NCI-H748 (cell line): ENCODE measurements at regions not wholly inside any gene's neighbourhood (a gene's known extent, or its start where the extent isn't known, plus 50 kb on each side); places are given as distances from the start of the nearest gene placed in this dataset.
"Not testable (repeated sequence)": the region's sequence is repeated elsewhere in the genome, so short reads cannot be mapped to it uniquely, and the experiment has no call there.

Experiments
- DNase-seq: peaks from one replicate; lab custom pipeline; 2025; ENCODE audit not compliant: unreplicated experiment; lab: John Stamatoyannopoulos, UW

DNA sequence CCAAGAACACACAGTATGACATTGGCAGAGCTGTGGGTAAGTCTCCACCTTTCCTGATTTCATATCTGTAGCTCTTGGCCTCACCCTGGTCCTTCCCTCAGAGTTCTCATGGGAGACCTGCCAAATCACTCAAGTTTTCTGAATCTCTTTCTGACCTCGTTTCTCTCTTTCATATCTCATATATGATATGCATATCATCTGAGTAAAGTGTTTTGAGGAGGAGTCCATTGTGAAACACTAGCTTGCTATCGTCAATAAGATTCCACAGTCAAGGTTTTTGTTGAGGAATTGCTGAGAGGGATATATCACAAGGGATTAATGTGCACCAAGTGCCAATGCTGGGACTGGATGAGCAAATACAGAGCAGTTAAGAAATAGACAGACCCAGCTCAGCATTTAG is 739.2 kb downstream of the BRINP1 start:
- no peak for DNase-seq

DNA sequence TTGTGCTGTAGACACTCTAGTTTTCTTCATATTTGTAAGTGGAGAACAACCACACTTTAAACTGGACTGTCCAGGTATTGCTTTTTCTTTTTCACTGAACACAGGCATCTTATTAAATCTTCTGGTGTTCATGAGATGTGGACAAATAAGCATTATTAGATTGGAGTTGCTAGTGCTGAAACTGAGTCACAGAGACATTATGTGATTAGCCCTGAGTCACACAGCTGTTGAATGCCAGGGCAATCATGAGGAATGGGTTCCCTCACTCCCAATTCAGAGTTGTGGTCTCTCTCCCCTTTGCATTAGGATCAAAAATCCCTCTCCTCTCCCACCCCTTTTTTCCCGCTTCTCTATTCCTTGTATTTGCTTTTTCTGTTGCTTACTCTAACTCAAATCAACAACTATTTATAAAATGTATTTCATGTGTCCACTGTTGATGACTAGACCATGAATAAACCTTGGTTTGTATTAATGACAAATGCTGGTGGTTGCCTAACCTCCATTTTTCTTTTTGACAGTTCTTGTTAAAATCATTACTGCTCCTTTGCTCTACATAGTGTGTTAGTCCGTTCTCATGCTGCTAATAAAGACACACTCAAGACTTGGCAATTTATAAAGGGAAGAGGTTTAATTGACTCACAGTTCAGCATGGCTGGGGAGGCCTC is 738.2 kb downstream of the BRINP1 start:
- no peak for DNase-seq

DNA sequence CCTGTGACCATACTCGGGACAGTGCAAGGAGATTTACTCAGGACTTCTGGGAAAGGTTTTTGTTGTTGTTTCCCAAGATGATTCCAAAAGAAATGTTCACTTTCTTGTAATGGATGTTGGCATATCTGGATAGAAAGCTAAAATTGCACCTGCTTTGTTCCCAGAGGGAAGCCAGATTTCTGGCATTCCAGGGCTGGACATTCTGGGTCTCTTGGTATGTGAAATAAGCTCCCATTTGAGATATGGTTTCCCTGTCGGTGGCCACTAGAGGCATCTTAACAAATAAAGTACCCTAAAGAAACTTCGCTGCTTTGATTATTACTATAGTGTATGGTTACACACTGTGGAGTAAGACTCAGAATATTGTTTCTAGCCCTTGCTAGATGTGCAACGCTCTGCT is 737.3 kb downstream of the BRINP1 start:
- no peak for DNase-seq

DNA sequence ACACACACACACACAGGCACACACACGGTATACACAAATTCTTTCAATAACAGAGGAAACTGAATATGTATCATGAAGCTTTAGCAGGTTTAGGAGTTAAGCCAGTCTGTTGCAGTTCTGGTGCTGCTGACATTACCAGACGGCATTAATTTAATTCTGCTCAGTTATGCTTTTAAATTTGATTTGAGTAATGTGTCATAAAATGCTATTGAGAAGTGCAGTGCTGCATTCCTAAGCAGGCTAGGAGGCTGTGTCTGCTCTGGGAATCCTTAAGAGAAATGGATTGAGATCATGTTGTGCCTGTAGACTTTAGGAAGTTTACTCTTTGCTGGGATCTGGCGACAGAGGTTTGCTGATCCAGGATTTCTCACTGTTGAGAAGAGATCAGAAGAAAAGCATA is 733.8 kb downstream of the BRINP1 start:
- DNase-seq: no peak

DNA sequence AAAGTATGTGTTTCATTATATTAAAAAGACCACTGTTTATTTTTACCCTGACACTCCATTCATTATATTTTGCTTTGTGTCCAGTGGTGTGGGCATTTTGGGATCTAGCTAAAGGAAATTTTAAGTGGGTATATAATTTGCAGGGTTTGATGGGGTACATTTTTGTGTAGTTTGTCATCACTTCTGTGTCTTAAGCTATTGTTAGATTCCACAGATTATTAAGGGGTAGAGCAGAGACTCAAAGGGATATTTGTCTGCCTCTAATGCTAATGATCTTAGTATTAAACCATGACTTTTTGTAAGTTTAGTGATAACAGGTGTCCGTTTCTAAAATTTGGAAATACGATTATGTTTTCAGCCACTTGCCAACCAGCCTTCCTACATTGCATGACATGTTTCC is 731.6 kb downstream of the BRINP1 start:
- DNase-seq: no peak

DNA sequence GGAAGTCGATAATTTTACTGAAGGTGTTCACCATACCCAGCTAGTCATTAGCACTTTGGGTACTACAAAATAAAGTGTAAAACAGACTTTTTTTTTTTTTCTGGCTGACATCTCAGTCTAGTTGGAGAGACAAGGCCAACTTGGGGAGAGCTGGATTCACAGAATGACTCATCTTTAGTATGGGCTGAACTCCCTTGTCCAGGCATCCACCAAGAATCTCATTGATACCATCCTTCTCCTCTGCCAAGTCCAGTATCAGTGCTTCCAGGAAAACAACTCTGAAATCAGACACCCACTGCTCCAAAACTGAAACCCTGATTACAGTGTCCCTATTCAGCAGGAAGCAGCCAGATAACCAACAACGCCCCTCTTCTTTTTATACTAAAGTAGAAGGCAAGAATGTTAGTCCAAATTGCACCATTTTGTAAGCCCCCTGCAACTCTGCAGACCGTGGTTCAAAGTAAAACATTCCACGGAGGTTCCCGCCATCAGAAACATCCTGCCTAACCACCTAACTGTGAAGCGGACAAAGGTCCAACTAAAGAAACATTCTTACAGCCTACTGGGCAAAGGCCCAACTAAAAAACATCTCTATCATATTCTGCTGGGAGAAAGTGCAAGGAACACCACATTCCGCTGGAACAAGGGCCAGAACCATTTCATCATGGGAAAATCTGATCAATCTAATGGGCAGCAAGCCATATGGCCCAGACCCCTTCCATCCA is 728.2 kb downstream of the BRINP1 start:
- DNase-seq: no peak

DNA sequence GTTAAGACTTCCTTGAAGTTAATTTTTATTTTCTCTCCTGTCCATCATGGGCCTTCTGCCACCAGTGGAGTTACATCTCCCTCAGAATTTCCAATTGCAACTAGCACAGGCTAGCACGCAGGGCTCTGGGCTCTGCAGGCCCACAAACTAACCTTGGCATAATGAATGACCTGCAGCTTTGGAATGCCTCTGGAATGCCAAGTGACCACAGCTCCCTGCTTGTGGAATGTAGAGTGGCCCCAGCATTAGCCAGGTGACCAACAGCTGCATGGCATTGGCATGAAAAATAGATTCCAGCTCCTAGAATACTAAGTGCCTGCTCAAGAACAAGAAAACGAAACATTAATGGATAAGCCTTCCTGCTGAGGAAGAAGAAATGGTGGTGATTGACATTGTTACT is 726.1 kb downstream of the BRINP1 start:
- no peak for DNase-seq

DNA sequence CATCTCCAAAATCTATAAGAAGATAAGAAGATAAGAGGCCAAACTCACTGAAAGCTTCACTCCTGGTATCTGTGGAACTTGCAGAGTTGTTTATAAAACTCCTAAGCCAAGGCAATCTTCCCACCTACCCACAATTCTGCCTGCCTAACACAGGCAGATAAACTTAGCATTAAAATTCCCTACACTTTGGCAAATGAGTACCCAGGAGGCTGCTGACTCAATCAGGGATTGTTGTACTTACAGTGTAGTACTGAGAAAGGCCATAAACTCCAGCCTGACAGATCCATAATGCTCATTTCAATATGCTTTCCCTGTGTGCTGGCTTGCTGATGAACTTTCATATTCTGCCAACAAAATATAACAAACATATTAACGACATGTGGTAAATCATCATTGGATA is 725.2 kb downstream of the BRINP1 start:
- DNase-seq: no peak

DNA sequence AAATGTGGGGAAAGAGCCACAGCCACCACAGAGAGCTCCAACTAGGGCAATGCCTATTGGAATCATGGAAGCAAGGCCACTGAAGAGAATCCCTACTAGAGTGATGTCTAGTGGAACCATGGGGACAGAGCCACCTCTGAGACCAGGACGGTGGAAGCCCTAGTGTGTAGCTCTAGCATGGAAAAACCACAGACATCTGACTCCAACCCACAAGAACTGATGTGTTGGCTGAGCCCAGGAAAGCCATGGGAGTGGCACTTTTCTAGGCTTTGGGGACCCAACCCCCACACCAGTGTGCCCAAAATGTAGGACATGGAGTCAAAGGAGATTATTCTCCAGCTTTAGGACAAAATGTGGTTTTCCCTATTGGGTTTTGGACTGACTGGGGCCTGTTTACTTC is 721.9 kb downstream of the BRINP1 start:
- DNase-seq: no peak

DNA sequence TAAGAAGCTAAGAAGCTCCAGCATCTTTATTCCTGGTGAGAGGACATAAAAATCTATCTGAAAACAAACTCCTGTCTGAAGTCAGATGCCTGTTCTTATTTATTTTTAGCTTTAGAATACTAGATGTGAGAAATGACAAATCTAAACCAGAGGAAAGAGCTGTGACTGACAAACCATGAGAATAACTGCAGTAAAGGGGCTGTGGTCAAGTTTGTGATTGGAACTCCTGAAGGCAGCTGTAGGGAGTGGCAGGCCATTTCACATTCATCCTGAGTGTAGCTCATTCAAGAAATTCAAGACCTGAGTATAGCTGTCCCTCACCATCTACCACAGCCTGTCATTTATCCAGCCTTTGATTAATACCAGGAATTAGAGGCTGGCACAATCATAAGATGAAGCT is 718.8 kb downstream of the BRINP1 start:
- no peak for DNase-seq

DNA sequence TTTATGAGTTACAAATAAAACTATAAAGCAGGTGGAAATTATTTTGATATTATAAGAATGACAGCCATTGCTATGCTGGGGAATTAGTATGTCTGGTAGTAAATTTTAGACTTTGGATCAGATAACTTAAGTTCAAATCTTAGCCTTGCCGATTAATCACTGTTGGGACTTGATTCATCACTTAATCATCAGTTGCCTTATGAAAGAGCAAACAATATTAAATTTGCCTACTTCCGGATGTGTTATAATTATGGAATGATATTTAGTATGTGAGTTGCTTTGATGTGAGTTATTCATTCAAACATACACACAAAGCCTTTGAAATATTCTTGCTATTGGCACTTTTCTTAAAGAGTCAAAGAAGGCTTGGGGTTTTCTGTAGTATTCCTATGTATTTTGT is 717.7 kb downstream of the BRINP1 start:
- no peak for DNase-seq

DNA sequence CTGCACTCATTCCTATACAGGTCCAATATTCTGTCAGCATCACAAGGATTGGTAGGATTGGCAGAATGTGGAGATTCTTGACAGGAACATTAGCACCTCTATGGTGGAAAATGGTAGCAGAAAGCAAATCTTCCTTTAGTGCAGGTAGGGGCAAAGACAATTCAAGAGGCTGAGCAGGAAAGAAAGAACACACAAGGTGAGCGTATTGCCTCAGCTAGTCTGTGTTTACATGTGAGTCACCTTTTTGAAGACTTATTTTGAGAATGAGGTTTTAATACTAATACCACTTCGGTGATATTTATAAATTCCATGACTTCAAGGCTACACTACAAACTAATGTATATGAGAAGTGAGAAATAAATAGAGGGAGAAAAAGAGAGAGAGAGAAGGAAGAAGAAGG is 717.0 kb downstream of the BRINP1 start:
- DNase-seq: no peak

DNA sequence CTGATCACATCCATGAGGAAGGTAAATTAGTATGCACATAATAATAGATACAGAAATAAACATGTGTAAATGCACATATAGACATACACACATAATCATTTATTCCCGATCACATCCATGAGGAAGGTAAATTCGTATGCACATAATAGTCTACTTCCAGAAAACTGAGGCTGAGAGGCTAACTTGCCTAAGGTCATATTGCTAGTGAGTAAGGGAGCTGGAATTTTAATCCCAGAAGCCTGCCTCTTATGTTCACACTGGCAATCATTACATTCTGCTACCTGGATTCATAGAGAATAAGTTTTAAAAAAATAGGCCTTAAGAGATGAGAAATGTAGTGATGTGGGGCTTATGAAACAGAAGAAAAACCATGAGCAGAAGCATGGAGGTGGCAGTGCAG is 716.3 kb downstream of the BRINP1 start:
- DNase-seq: no peak

DNA sequence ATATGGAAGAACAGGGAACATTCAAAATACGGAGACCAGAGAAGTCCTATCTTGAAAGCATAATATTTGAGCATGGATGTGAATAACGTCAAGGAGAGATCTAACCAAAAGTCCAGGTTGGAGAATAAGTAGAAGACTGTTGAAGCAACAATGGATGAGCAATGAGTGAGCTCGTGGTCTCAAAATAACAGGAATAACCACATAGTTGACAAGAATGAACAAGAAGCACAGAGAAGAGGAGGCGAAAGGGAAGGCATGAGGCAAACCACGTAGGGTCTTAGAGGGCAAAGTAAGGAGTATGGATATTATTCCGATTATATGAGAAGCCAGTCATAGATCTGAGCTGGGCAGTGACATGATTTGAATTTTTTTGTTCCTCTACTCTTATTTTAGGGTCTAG is 710.2 kb downstream of the BRINP1 start:
- DNase-seq: no peak

DNA sequence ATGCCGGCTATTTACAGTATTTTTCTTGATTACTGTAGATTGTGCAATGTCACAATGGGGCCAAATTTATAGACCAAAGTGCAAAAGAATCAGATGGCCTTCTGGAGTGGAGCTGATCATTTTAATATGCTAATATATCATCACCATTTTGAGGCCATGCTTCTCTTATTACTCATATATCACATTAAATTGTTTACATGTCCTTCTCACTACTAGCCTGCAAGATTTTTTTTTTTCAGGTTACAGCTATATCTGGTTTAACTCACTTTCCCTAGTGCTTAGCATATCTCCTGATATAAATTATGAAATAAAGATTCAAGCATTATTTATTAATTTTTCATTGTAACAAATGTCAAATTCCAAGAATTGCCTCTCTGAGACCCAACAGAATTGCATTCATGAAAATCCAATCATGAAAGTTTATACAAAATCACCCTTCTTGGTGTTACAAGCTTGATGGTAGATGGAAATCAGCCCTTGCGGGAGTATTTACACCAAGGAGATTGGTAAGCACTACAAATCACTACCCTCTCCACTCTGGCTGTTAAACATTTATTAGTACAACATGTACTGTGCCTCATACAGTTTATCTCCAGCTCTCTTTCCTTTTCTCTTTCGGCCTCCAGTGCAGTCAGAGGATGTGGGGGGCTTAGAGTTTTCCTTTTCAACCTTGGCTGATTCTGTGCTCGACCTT is 703.9 kb downstream of the BRINP1 start:
- no peak for DNase-seq

DNA sequence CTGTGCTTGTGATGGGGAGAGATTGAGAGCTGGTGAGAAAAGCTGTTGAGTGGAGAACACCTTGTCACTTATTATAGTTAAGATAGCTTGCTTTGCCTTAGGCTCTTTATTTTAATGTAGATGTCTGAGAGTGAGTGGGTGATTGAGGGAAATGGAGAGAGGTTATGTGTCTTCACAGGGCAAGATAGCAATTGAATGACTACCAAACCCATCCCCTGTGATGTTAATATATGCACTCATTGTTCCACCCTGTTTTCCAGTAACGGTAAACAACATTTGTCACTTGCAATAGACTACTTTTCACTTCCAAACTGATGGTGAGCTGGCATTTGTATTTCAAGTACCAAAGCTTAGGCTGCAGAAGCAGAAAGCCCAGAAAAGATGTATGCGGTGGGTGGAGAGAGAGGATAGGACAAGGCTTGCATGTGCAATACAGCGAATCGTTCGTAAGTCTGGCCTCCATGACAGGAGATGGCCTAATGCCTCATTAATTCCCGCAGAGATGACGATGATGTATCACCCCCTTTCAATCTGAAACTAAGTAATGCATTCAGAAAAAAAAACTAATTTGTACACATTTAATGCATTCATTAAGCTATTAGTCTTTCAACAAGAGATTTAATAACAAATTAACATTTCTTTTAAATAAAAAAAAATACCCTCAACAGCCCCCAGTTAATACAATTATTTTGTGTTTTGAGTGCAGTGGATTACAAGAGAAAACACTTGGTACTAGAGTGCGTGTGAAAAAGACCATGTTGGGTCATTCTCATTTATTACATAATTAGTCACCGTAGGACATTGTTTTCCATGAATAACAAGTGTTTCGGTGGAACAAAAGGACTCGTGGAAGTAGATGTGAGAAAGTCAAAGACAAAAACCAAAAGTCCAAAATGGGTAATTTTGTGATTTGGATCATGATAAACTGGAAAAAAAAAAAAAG is 699.0 kb downstream of the BRINP1 start:
- DNase-seq: peak; percentile 96

DNA sequence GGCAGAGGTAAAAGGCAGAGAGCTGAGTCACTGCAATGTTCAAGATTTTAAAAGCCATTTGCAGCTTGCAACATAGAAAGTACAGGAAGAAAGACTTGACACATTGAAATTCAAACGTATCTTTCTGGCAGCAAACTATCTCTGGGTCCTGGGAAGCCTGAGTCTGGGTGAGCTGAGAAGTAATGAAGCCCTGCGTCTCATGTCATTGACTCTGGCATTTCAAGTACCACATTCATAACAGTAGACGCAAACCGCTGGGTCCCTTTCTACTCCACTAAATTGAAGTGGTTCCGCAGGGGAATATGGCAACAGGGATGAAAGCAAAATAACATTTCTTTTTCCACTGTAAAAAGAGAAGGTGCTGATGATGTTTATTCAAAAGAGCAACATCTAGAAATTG is 694.3 kb downstream of the BRINP1 start:
- DNase-seq: peak; percentile 72

DNA sequence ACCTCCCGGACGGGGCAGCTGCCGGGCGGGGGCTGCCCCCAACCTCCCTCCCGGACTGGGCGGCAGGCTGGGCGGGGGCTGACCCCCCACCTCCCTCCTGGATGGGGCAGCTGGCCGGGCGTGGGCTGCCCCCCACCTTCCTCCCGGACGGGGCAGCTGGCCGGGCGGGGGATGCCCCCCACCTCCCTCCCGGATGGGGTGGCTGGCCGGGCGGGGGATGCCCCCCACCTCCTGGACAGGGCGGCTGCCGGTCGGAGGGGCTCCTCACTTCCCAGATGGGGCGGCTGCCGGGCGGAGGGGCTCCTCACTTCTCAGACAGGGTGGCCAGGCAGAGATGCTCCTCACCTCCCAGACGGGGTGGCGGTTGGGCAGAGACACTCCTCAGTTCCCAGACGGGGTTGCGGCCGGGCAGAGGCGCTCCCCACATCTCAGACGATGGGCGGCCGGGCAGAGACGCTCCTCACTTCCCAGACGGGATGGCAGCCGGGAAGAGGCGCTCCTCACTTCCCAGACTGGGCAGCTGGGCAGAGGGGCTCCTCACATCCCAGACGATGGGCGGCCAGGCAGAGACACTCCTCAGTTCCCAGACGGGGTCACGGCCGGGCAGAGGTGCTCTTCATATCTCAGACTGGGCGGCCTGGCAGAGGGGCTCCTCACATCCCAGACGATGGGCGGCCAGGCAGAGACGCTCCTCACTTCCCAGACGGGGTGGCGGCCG is 691.1 kb downstream of the BRINP1 start:
- DNase-seq: not testable (repeated sequence)

DNA sequence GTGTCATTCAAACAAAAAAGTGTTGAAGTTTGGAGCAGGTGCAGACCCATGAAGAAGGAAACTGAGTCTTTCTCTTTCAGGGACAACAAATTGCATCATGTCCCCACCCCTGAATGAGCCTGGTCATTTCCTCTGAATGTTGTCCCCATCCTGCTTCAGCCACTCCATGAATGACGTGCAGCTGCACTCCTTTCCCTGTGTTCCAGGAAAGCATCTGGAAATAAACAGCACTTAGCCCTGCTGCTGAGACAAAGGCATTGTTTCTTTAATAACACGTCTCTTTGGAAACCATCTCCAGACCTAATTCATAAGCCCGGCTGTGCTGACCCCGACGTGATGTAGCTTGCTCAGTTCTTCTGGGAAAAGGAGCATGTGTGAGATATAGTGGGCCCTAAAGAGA is 682.3 kb downstream of the BRINP1 start:
- DNase-seq: peak; percentile 99

DNA sequence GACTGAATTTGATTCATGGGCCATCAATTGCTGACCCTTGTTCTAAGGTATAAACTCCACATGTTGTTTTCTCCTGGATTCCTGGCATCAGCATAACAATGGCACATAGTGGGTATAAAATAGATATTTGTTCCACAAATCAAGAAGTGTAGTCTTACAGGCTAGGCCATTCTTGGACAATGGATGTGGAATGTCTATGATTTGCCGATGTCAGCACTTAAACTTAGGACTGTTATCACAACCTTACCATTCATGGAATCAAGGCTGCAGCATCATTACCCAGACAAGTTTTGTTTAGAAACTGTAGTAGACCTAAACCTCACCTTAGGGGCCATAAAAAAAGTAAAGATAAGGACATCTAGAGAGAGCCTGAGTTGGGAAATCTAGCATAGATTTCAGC is 680.0 kb downstream of the BRINP1 start:
- no peak for DNase-seq

DNA sequence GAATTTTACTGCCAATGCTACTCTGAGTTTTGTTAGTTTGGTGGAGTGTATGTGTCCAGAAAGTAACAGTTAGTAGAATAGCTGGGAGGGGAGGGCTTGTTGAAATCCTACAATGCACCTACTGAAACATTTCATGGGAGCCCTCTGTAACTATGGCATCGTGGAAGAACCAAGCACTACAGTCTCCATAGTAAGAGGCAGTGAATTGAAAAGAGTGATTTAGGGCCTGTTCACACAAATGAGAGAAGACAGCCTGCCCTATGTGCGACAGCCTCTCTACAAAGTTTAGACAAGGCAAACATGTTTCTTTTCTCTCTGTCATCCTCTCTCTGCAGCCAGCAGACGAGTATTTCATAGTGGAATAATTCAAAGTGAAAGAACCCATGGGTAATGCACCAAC is 676.6 kb downstream of the BRINP1 start:
- no peak for DNase-seq
